GM19043 (cell line): ENCODE measurements at regions not wholly inside any gene's neighbourhood (a gene's known extent, or its start where the extent isn't known, plus 50 kb on each side); places are given as distances from the start of the nearest gene placed in this dataset.
A peak's percentile ranks its signal among the peaks of the same experiment; 100 is the strongest.

ENCODE experiments used
- ATAC-seq: cut with Tn5 transposase; IDR thresholded peaks from one replicate; pipeline ENCODE4 v1.9.1; 2021; ENCODE audit warnings: low read depth; ENCODE audit not compliant: unreplicated experiment

DNA sequence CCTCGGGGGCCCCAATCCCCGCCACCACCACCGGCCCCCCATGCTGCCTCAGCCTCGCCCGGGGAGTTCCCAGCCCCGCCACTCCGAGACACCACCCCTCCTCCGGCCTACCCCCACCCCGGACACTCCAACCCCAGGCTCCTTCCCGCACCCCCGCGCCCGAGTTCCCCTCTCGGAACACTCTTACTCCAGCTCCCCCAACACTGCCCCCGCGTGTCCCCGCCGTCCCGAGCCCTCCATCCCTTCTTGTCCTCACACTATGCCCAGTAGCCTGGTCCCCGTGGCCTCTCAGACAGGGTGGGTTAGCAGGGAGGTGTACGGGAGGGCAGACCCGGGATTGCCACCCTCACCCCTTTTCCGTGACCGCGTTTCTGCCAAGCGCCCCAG is 276.1 kb downstream of the BCOR start:
- ATAC-seq, result no peak

- ATAC-seq, result no peak
These were observed 275.5 kb downstream of the BCOR start for GRCh38 chrX:39822133-39822748.

- ATAC-seq, result no peak
These were observed 274.3 kb downstream of the BCOR start for GRCh38 chrX:39823424-39823823.

DNA sequence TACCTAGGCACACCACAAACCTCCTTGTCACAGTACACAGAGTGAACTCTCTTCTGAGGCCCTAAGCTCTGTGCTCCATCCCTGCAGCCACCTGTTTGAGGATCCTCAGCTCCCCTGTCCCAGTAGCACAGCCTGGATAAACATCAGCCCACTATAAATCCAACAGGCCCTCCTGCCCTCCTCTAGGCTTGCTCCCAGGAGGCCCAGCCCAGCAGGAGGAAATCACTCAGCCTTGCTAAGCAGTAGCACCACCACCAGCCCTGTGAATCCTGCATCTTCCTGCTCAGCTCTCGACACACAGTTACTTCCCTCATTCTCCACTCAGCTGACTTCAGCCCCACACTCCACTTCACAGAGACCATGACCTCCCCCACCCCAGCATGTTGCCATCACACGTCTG is 273.9 kb downstream of the BCOR start:
- no peak for ATAC-seq

- ATAC-seq, result no peak
These were observed 270.8 kb downstream of the BCOR start for GRCh38 chrX:39826813-39827543.

- peak; percentile 59 for ATAC-seq
These were observed 269.8 kb downstream of the BCOR start for GRCh38 chrX:39827951-39828350.

GRCh38 chrX:39828971-39829370 is 268.8 kb downstream of the BCOR start:
- ATAC-seq, result no peak

GRCh38 chrX:39829965-39830364 is 267.8 kb downstream of the BCOR start:
- no peak for ATAC-seq

GRCh38 chrX:39830414-39830813 is 267.3 kb downstream of the BCOR start:
- ATAC-seq, result no peak

GRCh38 chrX:39832211-39832610 is 265.5 kb downstream of the BCOR start:
- ATAC-seq, result no peak

GRCh38 chrX:39834600-39834999 is 263.2 kb downstream of the BCOR start:
- no peak for ATAC-seq

- ATAC-seq, result no peak
These were observed 262.5 kb downstream of the BCOR start for GRCh38 chrX:39835241-39835640.

DNA sequence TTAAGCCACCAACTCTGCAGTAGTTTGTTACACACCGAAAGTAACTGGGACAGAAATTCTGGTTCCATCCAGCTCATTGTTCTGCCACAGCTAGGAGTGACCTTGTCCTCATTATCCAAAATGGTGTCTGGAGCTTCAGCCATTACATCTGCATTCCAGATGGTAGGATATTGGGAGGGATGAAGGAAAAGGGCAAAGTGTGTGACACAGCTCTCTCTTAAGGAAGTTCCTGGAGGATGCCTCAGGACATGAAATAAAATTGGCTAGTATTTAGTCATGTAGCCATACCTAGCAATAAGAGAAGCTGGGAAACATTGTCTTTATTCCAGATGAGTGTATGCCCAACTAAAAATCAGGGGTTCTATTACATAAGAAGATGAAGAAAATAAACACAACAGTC is 262.0 kb downstream of the BCOR start:
- no peak for ATAC-seq

DNA sequence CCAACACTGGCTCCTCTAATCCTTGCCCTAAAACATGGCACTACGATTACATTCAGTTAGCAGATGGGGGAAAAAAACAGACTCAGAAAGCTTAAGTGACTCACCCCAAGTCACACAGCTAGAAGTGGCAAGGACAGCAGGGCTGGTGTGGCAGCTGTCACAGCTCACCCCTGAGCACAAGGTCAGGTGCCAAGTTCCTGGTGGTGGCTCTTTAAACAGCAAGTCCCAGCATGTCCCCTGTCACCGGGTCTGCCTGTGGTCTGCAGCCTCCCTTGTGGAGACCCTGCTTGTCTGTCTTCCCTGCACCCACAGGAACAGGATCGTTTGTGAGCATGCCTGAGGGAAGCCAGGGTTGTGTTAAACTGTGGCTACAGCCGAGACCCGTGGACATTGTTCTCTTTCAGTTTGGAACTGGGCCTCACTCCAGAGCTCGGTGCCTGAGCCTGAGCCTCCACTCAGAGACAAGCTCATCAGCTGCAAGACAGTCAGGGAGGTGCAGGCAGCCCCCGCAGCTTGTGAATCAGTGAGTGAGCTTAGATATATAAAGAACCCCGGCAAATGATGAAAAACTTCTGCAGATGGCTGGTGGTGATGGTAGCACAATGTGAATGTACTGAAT is 260.8 kb downstream of the BCOR start:
- ATAC-seq, result no peak

- ATAC-seq, result no peak
These were observed 260.1 kb downstream of the BCOR start for GRCh38 chrX:39837688-39838087.

GRCh38 chrX:39839371-39839770 is 258.4 kb downstream of the BCOR start:
- no peak for ATAC-seq

- ATAC-seq, result no peak
These were observed 257.6 kb downstream of the BCOR start for GRCh38 chrX:39840133-39840532.

GRCh38 chrX:39840581-39841093 is 257.1 kb downstream of the BCOR start:
- no peak for ATAC-seq

DNA sequence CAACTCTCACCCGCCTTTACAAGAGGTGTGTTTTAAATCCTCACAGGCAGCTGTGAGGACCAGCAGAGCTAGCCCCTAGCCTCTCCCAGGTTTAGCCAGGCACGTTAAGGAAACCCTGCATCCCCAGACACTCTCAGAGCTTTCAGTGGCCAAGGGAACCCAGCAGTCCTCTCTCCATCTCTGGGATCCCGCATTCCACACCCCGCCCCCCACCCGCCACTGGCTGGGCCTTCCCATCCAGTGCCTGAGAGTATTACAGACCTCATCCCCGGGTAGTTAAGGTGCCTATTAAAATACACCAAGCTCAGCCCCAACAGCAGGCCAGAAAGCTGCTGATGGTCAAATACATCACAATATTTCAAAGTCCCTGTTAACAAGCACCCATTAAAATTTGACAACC is 256.2 kb downstream of the BCOR start:
- no peak for ATAC-seq

DNA sequence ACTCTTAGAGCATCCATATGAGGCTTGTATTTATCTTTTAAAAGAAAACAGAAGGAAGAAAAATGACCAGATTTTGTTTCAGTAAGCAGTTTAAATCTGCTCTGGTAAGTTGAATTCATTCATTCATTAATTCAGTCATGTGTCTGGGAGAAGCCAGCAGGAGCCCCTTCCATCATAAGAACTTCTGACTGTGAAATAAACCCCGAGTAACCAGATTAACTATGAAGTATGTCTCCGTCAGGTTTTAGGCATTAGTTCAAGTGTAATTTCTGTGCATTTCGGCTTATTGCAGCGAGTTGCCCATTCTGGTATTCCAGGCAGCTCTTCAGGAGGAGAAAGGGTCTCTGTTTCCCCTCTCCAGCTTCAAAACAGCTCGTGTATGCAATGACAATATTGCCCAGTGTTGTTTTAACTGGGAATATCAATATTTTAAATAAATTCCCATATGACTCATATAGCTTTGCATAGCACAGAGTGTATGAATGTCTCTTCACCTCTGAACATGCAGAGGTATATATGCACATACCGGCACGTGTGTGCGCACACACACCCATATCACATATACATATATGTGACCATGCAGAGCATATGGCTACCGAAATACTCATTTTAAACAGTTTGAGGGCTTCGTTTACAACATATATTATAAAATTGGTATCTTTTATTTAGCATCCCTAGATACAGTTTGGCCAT is 255.3 kb downstream of the BCOR start:
- ATAC-seq, result no peak

DNA sequence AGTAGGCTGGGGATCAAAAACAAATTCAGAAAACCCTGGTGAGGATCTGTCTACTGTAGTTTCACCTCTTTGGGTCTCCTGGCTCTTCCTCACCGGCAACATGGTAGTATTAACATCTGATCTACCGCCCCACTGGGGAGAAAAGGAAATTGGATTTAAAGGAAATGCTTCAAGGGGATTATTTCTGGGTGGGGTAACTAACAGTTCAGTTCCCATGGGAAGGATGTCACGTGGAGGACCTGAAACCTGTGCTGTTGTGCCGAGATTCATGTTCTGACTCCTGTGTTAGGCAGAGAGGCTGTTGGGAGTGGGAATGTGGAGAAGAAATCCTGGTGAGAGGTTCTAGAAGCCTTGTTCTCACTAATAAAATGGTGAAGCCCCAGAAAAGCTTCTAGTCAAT is 254.4 kb downstream of the BCOR start:
- ATAC-seq, result no peak
